Neural progenitor cell (in vitro differentiated cells): ENCODE measurements at regions not wholly inside any gene's neighbourhood (a gene's known extent, or its start where the extent isn't known, plus 50 kb on each side); places are given as distances from the start of the nearest gene placed in this dataset.

Experiments
- CTCF ChIP-seq: fragments of 200-600 bp; sonication (generic); IDR thresholded peaks from 2 replicates; pipeline ENCODE4 v1.5.1; 2017; ENCODE audit warnings: antibody characterized with exemption, mild to moderate bottlenecking
- EZH2 ChIP-seq: fragments of 200-600 bp; sonication (generic); IDR thresholded peaks from 2 replicates; pipeline ENCODE4 v1.6.1; 2017; ENCODE audit warnings: antibody characterized with exemption, mild to moderate bottlenecking, moderate library complexity
- EZH2phosphoT487 ChIP-seq: fragments of 200-600 bp; sonication (generic); IDR thresholded peaks from 2 replicates; pipeline ENCODE4 v1.6.1; 2017; ENCODE audit warnings: antibody characterized with exemption

DNA sequence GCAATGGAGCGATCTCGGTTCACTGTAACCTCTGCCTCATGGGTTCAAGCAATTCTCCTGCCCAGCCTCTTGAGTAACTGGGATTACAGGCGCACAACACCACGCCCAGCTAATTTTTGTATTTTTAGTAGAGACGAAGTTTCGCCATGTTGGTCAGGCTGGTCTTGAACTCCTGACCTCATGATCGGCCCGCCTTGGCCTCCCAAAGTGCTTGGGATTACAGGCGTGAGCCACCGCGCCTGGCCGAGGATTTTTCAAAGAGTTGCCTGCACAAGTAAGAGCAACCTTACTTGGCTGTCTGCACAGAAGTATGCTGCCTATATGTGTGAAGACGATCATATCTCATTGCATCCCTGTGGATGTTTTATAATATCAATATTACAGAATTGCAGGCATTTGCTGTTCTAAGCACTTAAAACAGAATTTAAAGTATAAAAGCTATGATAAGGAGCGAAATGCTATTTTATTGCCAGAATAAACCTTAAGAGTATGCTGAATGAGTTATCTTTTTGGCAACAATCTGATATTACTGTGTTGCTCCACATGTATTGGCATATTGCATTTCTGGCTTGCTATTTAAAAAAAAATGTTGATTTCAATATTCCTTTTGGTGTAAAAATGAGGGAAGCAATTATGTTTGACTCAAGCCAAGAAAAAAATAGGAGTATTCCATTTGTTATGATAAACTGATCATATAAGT, 379.4 kb upstream of the SEMA3D start:
- TF ChIP-seq CTCF = no peak
- TF ChIP-seq EZH2 = no peak
- TF ChIP-seq EZH2phosphoT487 = no peak
